Hepatic stellate cell (primary cell): ENCODE measurements at regions not wholly inside any gene's neighbourhood (a gene's known extent, or its start where the extent isn't known, plus 50 kb on each side); places are given as distances from the start of the nearest gene placed in this dataset.
A peak's percentile ranks its signal among the peaks of the same experiment; 100 is the strongest.

Source experiments
- DNase-seq: peaks from one replicate; pipeline ENCODE4 v3.0.0; 2011; ENCODE audit warnings: low spot score

DNA sequence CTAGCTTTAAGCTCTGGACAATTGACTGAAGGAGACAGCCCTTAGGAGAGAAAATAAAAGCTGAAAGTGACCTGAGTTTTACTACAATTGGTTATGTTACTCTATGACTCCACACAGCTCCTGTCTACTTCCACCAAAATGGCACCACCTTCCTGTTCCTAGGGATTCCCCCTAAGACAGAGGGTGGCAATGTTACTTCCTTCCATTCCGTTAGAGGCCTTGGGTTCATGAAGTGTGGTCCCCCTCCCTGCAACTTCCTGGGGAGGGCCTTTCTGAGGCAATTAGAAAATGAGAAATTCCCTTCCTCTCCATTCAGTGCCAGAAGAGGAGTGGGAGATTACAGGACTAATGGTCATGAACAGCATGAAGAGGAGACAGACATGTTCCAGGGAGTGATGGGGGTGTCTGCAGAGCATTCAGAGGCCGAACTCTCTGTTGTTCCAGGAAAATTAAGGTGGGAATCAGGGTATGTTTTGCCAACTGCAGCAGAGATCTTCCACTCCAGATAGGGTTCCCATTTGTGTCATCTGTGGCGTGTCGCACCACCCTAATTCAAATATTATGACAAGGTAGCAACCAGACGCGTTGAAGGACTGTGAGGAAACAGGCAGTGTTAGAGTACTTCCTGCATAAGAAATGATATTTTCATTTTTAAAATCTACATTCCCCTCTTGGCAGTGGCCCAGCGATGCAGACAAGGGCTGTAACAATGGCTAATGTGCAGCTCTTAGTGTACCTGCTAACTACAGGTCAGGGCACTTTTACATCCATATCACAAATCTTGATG, 53.1 kb upstream of the TRIM67 start:
- DNase-seq: no peak

DNA sequence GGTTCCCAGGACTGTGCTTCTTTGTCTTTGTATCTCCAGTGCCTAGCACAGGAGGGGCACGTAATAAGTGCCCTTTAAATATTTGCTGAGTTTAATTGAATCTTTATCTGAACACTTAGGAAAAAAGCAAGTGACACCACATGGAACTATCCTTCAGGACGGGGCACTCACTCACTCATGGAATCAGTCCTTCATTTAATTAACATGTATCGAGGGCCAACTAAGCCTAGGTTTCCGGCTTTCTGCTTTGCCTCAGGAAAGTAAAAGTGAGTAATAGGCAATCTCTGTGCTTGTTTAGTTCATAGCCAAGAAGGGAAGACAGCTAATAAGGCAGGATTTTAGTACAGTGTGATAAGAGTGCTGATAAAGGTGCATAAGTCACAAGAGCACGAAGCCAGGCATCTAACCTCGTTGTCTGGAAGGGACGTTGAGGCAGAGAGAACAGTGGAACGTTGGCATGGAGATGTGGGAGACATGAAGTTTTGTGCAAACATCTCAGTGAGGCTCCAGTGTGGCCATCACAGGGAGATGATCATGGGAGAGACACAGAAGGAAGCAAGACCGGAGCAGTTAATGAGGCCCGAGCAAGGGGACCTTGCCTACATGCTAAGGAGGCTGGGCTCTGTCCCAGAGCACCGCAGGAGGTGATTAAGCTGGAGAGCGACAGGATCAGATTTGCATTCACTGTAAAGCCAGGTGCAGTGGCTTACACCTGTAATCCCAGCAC, 54.1 kb upstream of the TRIM67 start:
- DNase-seq: no peak

DNA sequence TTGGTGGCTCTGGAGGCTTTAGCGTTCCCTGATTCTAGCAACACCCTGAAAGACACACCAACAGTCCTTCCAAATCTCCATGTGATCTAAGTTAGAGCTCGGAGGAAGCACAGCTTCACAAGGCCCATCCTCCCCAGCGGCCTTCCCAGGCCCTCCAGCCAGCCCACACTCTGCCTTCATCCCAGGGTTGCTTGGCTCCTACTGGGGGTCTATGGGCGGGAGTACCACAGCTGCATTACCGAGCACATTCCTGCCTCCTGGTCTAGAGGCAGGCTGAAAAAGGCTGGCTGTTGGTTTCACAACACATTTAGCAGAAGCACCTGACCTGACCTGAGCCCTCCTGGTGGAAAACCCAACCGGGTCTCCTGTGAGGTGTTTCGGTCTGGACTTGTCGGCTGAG, 54.7 kb upstream of the TRIM67 start:
- no peak for DNase-seq

DNA sequence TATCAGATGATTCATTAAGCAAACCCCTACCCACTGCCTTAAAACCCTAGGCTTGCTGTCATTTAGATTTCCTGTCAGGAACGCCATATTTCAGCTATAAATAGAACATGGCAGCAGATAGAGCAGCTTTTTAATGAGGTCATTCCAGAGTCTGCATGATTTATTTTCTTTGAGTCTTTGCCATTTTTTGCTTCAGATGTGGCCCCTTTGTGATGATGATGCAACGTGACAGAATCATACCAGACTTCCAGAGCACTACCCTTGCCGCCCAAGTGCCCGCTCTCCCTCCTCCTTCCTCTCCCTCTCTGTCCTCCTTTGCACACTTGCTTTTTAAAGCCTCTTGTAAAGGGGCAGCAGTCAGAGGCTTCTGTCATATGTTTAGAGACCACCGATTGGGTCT, 55.5 kb upstream of the TRIM67 start:
- peak; percentile 81 for DNase-seq

DNA sequence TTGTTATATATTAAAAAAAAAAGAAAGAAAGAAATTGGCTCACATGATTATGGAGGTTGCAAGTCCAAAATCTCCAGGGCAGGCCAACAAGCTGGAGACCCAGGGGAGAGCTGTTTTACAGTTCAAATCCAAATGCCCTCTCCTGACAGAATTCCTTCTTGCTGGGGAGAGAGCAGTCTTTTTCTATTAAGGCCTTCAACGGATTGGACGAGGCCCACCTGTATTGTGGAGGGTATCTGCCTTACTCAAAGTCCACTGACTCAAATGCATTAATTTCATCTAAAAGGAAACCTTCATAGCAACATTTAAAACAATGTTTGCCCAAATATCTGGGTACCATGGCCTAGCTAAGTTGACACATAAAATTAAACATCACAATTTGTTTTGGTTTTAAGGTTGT, 56.9 kb upstream of the TRIM67 start:
- DNase-seq: no peak

DNA sequence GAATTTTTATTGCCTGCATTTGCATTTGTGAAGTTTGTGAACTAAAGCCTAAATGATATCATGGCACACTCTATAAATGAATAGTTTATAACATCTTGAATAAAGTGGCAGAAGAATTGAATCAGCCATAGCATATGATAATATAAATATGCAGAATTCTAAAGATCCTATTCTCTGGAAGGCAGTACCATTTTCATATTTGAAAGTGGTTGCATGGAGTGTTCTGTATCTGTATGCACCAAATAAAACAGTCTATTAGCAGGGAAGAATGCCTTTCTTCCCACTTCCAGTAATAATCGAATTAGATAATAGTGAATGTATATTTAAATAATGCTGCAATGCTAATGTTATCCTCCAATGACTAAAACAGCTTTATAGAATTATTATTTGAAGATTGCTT, 57.9 kb upstream of the TRIM67 start:
- no peak for DNase-seq

GRCh38 chr1:231099996-231100767, 60.1 kb upstream of the FAM89A start:
- no peak for DNase-seq

DNA sequence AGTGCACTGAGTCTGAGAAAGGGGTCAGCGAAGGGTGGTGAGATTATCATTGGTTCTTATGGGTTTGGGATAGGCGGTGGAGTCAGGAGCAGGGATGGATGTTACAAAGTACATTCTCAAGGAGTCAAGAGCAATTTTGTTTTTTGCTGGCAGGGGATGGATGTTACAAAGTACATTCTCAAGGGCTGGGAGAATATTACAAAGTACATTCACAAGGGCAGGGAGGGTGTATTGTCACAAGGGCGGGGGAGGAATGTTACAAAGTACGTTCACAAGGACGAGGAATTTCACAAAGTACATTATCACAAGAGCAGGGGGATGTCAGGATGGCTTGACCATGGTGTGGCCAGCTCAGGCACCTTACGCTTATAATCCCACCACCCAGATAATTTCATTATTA, 59.3 kb upstream of the FAM89A start:
- DNase-seq: no peak

- no peak for DNase-seq
These were observed 55.5 kb upstream of the FAM89A start for GRCh38 chr1:231095595-231095994.

- no peak for DNase-seq
These were observed 54.4 kb upstream of the FAM89A start for GRCh38 chr1:231094421-231094820.

DNA sequence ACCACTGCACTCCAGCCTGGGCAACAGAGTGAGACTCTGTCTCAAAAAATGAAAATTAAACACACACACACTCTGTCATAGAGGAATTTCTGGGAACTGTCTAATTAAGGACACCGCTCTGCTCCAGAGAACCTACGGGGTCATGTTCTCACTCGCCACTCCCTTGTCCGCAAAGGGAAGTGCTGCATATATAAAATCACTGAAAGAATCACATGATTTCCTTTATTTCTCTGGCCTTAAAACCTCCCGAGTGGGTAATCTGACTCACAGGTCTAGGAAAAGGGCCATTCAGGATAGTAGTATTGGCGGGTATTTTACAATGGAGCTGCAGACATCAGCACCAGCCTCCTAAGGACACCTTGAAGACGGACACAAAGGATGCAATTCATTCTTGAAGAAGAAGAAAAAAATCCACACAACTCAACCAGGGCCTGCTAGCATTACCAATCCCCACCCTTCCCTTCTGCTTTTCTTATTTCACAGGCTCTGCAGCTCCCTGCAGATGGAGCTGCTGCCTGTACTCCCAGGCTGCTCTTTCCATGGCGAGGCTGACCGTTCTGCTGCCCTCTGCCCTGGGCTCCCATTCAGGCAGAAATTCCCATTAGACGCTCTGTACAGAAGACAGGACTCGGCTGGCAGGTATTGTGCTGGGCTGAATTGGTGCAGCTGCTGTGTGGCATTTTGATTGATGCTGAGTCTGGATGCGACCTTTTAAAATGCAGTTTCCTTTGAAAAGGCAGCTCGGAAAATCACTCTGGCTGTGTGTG, 53.3 kb upstream of the FAM89A start:
- no peak for DNase-seq

GRCh38 chr1:231092380-231092779, 52.3 kb upstream of the FAM89A start:
- no peak for DNase-seq

- no peak for DNase-seq
These were observed 51.8 kb upstream of the FAM89A start for GRCh38 chr1:231091831-231092301.

GRCh38 chr1:231091415-231091814, 51.4 kb upstream of the FAM89A start:
- DNase-seq: no peak
